B cell (primary cell): ENCODE measurements at regions not wholly inside any gene's neighbourhood (a gene's known extent, or its start where the extent isn't known, plus 50 kb on each side); places are given as distances from the start of the nearest gene placed in this dataset.

Experiments
- EZH2 ChIP-seq: IDR thresholded peaks from 2 replicates; pipeline ENCODE4 v1.6.1; 2012; ENCODE audit warnings: borderline replicate concordance, low read depth, mild to moderate bottlenecking, moderate library complexity, low read length; ENCODE audit not compliant: insufficient read depth, poor library complexity, severe bottlenecking
- TF ChIP-seq, protein P1 (sequence below): fragments of 200-600 bp; IDR thresholded peaks from one replicate; pipeline ENCODE4 v1.8.0; 2022; ENCODE audit warnings: antibody characterized with exemption, mild to moderate bottlenecking

DNA sequence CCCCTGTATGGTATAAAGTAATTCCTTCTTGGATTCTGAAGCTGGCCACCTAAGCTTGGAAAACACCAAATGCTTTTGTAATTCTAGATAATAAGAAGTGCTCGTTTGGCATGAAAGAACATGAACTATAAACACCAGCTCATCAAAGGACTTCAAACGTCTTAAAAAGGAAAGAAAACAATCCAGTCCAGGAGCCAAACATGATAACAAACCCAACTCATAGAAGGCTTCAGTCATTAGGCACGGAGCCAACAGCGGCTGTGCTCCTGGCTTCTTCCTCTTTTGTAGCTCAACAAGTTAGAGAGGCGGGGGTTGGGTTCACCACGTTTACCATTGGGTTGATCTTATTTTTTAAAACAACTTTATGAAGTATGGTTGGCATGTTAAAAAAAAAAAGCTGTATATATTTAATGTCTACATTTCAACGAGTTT is 56.4 kb upstream of the ECHDC3 start:
- TF ChIP-seq, protein P1, sequence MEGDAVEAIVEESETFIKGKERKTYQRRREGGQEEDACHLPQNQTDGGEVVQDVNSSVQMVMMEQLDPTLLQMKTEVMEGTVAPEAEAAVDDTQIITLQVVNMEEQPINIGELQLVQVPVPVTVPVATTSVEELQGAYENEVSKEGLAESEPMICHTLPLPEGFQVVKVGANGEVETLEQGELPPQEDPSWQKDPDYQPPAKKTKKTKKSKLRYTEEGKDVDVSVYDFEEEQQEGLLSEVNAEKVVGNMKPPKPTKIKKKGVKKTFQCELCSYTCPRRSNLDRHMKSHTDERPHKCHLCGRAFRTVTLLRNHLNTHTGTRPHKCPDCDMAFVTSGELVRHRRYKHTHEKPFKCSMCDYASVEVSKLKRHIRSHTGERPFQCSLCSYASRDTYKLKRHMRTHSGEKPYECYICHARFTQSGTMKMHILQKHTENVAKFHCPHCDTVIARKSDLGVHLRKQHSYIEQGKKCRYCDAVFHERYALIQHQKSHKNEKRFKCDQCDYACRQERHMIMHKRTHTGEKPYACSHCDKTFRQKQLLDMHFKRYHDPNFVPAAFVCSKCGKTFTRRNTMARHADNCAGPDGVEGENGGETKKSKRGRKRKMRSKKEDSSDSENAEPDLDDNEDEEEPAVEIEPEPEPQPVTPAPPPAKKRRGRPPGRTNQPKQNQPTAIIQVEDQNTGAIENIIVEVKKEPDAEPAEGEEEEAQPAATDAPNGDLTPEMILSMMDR, result no peak
- TF ChIP-seq EZH2, result no peak
